Stimulated activated CD4-positive, alpha-beta T cell treated with anti-CD3 and anti-CD28 coated beads, Interleukin-2, amount 100 ng/mL, for 24 hours (primary cell): ENCODE measurements at regions not wholly inside any gene's neighbourhood (a gene's known extent, or its start where the extent isn't known, plus 50 kb on each side); places are given as distances from the start of the nearest gene placed in this dataset.
"Not testable (repeated sequence)": the region's sequence is repeated elsewhere in the genome, so short reads cannot be mapped to it uniquely, and the experiment has no call there.

Experiments used
- DNase-seq, 2 donors: peaks; one replicate each; pipeline ENCODE4 v3.0.0-alpha.2; 2020

GRCh38 chr21:28509031-28509430 is 483.6 kb downstream of the LTN1 start:
- DNase-seq = no peak

- no peak for DNase-seq
Observed at GRCh38 chr21:28508126-28508525, 484.6 kb downstream of the LTN1 start.

DNA sequence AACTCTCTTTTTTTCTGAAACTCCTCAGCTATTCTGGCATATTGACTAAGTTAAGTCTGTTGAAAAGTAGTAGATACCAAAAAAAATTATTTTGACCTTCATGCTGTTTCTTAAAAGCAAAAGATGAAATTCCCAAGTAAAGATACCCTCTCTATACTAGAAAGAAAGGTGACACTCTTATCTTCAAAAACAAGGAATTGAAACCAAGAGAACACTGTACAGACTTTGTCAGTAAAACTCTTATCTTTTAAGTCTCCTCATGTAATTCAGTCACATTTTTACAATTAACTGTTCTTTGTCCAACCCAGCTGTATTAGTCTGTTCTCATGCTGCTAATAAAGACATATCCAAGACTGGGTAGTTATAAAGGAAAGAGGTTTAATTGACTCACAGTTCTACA is 496.2 kb downstream of the LTN1 start:
- no peak for DNase-seq

- DNase-seq = no peak
Observed at GRCh38 chr21:28492127-28492526, 500.6 kb downstream of the LTN1 start.

DNA sequence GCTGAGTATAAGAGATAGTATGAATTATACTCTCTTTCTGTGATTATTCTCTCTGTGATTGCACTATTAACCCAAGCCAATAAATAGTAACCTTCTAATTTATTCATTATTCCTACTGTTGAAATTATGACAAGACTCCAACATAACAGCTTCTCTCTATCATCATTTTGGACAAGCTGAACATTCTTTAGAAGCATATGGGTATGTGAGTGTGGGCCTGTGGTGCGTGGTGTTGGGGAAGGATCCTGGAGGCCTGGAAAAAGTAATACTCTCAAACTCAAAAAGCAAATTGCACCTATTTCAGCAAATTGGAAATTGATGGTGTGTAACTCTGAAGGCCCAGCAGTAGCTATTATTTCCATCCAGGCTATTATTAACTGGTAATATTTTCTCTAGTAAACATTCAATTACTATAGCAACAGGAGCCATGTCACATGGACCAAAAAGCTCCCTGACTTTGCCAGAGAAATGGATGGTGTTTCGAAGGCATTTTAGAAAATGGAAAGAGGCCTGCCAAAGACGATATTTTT is 502.8 kb downstream of the LTN1 start:
- no peak for DNase-seq

DNA sequence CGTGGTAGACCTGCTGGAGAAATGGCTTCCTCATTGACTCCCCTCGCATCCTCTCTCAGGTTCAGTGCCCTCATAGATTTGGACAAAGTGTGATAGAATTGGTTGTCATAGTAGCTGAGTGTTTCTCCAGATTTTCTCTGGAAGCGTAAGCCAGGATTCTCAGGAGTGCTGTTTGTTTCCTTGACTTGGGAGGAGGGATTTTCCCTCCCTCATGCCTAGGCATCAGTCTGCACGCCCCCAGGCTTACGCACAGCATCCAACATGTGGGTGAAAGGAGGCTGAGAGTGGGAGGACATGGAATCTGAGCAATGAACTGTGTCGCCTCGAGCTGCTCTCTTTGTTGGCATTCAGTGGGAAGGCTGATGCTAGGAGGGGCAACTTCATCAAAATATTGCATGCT is 503.5 kb downstream of the LTN1 start:
- no peak for DNase-seq

GRCh38 chr21:28487455-28488070 is 505.1 kb downstream of the LTN1 start:
- no peak for DNase-seq

GRCh38 chr21:28485301-28486022 is 507.2 kb downstream of the LTN1 start:
- DNase-seq = no peak

GRCh38 chr21:28483301-28484035 is 509.2 kb downstream of the LTN1 start:
- no peak for DNase-seq

DNA sequence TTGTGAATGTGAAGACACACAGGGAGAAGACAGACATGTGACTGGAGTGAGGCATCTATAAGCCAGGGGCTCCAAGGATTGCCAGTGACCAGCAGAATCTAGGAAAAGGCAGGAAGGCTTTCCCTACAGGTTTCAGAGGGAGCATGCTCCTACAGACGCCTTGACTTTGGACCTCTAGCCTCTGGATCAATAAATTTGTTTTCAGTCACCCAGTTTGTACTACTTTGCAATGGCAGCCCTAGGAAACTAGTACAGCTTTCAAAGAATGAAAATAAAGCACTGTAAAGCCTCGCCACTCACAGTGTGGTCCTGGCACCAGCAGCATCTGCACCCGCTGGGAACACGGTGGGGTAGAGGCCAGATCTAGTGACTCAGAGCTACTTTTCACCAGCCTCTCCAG is 510.0 kb downstream of the LTN1 start:
- no peak for DNase-seq

DNA sequence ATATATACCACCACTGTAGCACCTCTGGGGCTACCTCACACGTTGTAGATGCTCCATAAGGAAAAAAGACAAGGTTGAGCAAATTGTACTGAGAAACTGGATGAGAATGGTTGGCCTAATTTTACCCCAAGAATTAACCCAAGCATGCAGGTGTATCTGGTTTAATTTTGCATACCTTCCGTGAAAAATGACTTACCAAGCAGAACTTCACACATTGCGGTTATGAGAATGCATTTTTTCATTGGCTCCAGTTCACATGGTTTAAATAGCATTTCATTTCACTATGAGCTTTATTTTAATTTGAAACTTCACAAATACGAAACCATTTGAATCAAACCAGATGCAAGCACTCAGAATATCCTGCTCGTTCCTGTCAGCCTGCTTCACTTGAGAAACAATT is 512.2 kb downstream of the LTN1 start:
- DNase-seq = no peak

DNA sequence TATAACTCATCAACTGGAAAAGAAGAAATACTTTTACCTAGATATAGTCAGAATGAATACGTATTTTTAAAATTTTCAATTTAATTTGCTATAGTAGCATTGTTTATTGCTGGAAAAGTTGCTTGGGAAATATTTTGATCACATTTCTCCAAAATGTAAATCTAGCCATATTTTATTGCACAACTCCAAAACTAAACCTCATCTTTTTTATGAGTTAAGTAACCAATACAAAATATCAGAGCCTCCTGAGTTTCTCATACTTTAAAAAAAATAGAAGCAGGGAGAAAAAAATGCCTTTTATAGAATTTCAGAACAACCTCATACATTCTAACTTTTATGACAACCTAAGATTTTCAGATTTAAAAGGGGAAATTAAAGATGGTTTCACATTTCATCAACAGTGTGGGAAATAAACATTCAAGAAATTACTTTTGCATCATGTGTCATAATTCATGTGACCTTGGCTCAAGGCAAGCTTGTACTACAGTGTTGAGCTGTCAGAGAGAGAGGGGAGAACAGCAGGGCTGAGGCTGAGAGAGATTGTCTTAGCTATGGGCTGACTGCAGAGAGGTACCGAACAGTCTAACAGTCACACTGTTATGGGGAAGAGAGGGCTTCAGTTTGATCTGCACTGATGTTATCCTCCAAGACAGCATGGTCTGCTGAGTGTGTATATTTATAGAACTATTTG is 519.0 kb downstream of the LTN1 start:
- DNase-seq = no peak

- DNase-seq = not testable (repeated sequence)
Observed at GRCh38 chr21:28472543-28472942, 520.1 kb downstream of the LTN1 start.

DNA sequence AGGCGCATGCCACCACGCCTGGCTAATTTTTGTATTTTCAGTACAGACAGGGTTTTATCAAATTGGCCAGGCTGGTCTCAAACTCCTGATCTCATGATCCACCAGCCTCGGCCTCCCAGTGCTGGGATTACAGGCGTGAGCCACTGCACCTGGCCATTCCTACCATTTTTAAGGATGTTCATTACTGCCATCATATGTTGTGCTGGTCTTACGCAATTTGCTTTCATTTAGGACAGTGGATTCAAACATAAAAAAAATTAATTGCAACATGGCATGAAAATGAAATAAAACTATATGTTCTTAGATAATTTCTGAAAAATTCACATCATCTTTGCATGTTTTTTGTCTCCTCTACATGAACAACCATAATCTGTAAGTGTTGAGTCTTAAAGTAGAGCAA is 527.7 kb downstream of the LTN1 start:
- DNase-seq = no peak

DNA sequence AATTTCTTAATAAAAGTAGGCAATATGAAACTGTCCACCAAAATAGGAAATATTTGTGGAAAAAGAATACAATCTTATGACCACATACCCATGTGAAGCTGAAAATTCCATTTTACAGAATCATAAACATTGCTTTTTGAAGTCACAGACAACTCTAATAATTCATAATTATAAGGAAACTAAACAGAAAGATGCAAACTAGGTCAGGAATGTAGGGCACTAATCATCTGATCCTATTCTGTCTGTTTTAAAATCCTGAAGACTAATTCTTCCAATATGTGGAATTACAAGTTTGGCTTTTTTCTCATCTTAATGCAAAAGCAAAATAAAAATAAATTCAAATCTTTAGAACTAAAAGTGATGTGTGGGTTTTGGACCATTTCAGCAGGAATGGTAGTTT is 528.6 kb downstream of the LTN1 start:
- no peak for DNase-seq

DNA sequence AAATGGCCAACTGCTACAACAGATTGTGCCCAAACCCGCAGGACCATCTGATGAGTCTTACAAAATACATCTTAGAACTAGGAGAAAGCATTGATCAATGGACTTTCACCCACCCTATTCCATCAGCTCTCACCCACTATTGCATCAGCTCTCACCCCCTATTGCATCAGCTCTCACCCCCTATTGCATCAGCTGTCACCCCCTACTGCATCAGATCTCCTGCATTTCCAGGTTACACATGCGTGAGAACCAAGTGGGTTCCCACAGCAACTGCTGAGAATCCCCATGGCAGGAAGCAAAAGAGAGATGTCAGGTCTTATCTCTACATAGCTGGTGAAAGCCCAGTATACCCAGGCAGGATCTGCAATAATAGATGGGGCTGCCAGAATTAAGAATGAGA is 533.5 kb downstream of the LTN1 start:
- no peak for DNase-seq

DNA sequence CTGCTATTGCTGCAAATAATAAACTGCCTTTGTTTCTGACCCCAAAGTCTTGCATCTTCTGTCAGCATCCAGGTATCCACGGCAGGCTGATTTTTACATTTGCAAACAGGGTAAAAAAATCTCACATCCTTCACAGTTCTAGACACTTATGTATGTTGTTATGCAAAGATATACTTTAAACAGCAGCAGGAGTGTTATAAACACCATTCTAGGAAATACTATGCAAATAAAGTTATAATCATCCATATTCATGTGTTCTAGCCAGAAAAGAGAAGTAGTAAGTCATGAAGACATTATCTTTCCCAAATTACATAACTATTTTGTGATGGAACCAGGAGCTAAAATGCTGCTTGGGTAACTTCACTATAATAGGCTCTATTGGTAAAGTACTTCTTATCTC is 534.2 kb downstream of the LTN1 start:
- no peak for DNase-seq

DNA sequence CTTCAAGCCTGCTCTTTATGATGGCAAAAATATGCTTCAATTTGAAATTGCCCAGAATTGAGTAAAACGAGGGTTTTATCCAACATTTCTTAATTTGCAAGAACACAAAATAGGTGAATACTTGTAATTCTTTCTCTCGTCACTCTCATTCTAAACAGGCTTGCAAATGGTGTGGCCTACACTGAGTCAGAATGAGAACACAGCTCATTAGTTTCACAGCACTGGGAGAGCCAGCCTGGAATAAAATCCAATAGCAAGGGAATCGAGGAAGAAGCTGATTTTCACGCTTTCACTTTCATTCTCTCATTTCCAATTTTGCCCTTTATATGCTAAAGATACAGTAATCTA is 537.5 kb downstream of the LTN1 start:
- no peak for DNase-seq

- DNase-seq = no peak
Observed at GRCh38 chr21:28454564-28455252, 538.0 kb downstream of the LTN1 start.

GRCh38 chr21:28447462-28447861 is 545.2 kb downstream of the LTN1 start:
- DNase-seq = no peak

- DNase-seq = no peak
Observed at GRCh38 chr21:28445141-28445830, 547.4 kb downstream of the LTN1 start.

- no peak for DNase-seq
Observed at GRCh38 chr21:28444557-28444956, 548.1 kb downstream of the LTN1 start.
